Memory B cell (primary cell): ENCODE measurements at regions not wholly inside any gene's neighbourhood (a gene's known extent, or its start where the extent isn't known, plus 50 kb on each side); places are given as distances from the start of the nearest gene placed in this dataset.

Experiments used
- ATAC-seq: fragments of 150-1000 bp; cut with Tn5 transposase; 2 replicates; pipeline ENCODE4 v1.10.0; 2021; ENCODE audit warnings: low read depth, mild to moderate bottlenecking, moderate library complexity
- DNase-seq, 2 donors: peaks; one replicate each; pipeline ENCODE4 v3.0.0; 2022; ENCODE audit warnings: low spot score in 2 of 2
- H3K27ac Mint-ChIP-seq: one replicate; pipeline ENCODE4 v1.8.0; 2022; ENCODE audit warnings: mild to moderate bottlenecking, moderate library complexity, mixed read lengths
- H3K27me3 Mint-ChIP-seq: one replicate; pipeline ENCODE4 v1.8.0; 2022; ENCODE audit warnings: mixed read lengths
- H3K36me3 Mint-ChIP-seq: one replicate; pipeline ENCODE4 v1.8.0; 2022; ENCODE audit warnings: mild to moderate bottlenecking, mixed read lengths
- H3K4me1 Mint-ChIP-seq: one replicate; pipeline ENCODE4 v1.8.0; 2022; ENCODE audit warnings: mixed read lengths
- H3K4me3 Mint-ChIP-seq: one replicate; pipeline ENCODE4 v1.8.0; 2022; ENCODE audit warnings: mild to moderate bottlenecking, moderate library complexity, mixed read lengths
- H3K9me3 Mint-ChIP-seq: one replicate; pipeline ENCODE4 v1.8.0; 2022; ENCODE audit warnings: mixed read lengths

DNA sequence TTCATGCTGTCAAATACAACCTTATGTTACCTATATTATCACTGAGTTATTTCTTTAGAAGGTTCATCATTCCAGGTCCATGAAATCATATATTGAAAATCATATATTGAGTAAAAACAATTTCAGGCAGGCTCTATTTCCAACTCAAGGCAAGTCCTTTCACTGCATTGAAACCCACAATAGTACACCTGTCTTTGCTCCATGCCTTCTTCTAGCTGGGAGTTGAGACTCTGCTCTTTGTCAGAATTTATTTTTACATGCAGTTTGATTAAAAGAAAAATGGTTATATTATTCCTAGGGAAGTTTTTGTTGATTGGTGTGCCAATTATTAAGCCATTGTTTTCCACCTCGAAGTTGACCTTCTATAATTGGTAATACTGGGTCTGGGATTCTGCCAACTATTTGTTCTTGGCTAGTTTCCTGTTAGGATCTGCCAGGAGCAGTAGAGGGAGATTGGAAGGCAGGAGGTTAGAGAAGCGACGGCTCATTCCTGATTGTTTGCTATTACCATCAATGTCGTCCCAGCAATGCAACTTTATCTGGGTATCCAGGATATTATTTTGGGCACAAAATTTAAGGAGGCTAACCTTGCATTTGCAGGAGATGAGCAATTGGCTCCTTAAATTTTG, 79.5 kb upstream of the MIS18BP1 start:
- no peaks in the 10 kb centered on the region for H3K27me3 Mint-ChIP-seq
- no peak overlapping the region for H3K4me3 Mint-ChIP-seq
- no peaks in the 10 kb centered on the region for H3K4me1 Mint-ChIP-seq
- peaks cover 2% of the 10 kb centered on the region for H3K36me3 Mint-ChIP-seq
- no peak for ATAC-seq
- H3K27ac Mint-ChIP-seq: no peak overlapping the region
- DNase-seq: no peak
- peaks cover 10% of the 10 kb centered on the region for H3K9me3 Mint-ChIP-seq

DNA sequence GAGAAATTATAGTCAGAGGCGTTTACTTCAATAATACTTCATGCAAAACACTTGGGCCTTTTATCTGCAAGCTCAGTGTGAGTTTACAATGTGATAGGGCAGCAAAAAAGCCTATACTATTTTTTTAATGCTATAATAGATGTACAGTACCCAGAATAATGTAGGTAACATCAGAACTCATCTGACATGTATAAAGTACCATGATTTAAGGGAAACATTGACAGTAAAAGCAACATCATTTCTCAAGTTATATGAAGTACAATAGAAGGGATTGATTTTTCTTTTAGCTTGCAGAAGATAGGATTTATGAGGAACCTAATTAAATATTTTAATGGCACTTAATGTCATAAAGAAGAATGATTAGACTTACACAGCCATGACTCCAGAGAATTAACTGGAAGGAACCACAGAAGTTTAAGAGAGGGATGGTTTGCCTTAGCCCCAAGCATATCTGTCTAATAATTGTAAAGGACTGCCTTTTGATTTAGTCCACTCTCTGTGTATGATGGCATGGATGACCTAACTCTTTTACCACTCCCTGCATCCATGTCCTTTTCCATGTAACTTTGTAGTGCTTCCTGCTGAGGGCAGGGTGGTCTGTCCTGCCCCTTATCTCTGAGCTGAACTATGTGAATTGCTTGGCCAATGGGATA, 55.9 kb upstream of the MIS18BP1 start:
- DNase-seq (no peak), ATAC-seq (no peak)
- H3K36me3 Mint-ChIP-seq: peaks cover 7% of the 10 kb centered on the region
- H3K9me3 Mint-ChIP-seq: peaks cover 6% of the 10 kb centered on the region
- H3K27ac Mint-ChIP-seq: no peak overlapping the region
- H3K4me3 Mint-ChIP-seq: no peak overlapping the region
- peaks cover 2% of the 10 kb centered on the region for H3K27me3 Mint-ChIP-seq
- H3K4me1 Mint-ChIP-seq: no peaks in the 10 kb centered on the region
